ENCODE measurements at regions not wholly inside any gene's neighbourhood (a gene's known extent, or its start where the extent isn't known, plus 50 kb on each side); places are given as distances from the start of the nearest gene placed in this dataset.
"Not testable (repeated sequence)": the region's sequence is repeated elsewhere in the genome, so short reads cannot be mapped to it uniquely, and the experiment has no call there.

DNA sequence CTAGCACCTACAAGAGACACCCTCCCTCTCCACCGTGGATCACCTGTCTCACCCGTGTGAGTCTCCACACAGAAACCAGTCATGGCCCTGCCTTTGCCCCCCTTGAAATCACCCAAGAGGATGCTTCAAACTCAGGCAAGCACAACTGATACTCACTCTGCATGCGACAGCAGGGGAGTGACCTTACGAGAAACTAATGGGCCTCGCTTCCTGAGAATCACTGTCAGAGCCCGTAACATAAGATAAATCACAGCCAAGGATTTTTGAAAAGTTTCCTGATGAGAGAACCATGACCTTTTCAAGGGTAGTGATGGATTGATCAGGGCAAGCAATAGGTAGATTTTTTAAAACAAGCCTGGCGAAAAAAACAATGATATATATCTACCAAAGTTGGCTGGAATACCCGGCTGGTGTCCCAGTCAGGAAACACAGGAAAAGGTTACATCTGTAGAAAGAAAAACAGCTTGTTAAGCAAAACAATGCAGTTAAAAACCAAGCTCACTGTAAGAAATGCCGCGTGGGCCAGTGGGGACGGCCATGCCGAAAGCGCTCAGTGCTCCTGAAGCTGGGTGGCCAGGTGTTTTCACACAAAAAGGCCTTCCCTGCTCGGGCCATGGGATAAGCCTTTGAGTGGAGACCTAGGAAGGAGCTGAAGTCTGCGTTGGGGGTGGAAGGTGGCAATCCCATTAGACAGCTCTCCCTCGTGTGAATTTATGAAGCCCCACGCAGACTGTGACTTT lies 388.6 kb upstream of the FRG1 start:
- DNase-seq; H3K4me3 ChIP-seq (ENCODE audit: low read length); H3K36me3 ChIP-seq (ENCODE audit: control insufficient read depth, insufficient read depth, low read length); H3K27me3 ChIP-seq (ENCODE audit: control insufficient read depth, insufficient read depth, low read length); H3K27ac ChIP-seq (ENCODE audit: low read length); H3K9me3 ChIP-seq (ENCODE audit: control insufficient read depth, low read depth, low read length); H3K4me1 ChIP-seq (ENCODE audit: control insufficient read depth, insufficient read depth, low read length): not testable (repeated sequence)
- 100% methylated on average over 2 of the region's 17 CpGs for WGBS (ENCODE audit: insufficient coverage, low lambda C conversion rate)

DNA sequence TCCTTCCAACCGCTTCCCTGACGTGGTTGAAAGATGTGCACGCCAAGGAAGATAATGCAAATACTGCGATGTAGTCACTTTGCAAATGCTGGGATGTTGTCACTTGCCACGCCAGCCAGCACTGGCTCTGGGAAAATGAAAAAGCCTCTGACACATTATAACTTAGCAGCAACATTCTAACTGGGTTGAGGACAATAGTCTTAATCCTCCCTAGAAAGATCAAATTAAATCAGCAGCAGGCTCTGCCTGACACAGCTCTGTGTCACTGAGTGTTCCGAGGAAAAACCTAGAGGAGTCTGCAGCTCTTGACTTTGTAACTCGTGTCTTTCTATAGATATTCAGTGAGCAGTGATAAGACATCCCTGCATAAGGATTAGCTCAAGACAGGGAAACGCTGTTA lies 380.1 kb upstream of the FRG1 start:
- H3K4me3 ChIP-seq (ENCODE audit: low read length); H3K9me3 ChIP-seq (ENCODE audit: control insufficient read depth, low read depth, low read length); H3K27me3 ChIP-seq (ENCODE audit: control insufficient read depth, insufficient read depth, low read length); H3K4me1 ChIP-seq (ENCODE audit: control insufficient read depth, insufficient read depth, low read length); DNase-seq; H3K36me3 ChIP-seq (ENCODE audit: control insufficient read depth, insufficient read depth, low read length); H3K27ac ChIP-seq (ENCODE audit: low read length): not testable (repeated sequence)
- no CpG with 5 or more reads among the region's 8 CpGs for WGBS (ENCODE audit: insufficient coverage, low lambda C conversion rate)

GRCh38 chr4:189563751-189564150 lies 376.9 kb upstream of the FRG1 start:
- WGBS (ENCODE audit: insufficient coverage, low lambda C conversion rate): no CpG with 5 or more reads among the region's 3 CpGs
- not testable (repeated sequence) for H3K4me1 ChIP-seq (ENCODE audit: control insufficient read depth, insufficient read depth, low read length); H3K27ac ChIP-seq (ENCODE audit: low read length); H3K4me3 ChIP-seq (ENCODE audit: low read length); H3K36me3 ChIP-seq (ENCODE audit: control insufficient read depth, insufficient read depth, low read length); H3K27me3 ChIP-seq (ENCODE audit: control insufficient read depth, insufficient read depth, low read length); H3K9me3 ChIP-seq (ENCODE audit: control insufficient read depth, low read depth, low read length); DNase-seq

DNA sequence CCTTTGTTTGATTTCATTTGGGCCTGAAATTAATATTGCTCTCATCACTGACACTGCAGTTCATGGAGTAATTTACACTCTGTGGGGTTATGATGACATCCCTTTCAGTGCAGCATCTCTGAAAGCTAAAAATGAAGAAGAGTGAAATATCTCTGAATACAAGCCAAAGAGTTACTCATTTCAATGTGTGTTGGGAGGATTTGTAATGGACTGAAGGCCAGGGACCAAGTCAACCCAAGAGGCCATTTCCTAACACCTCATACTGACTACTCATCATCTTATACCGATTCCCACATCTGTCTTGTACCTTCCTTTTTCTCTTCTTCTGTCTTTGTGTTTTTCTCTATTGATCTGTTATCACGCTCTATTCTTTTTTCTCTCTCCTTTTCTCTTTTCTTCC lies 374.4 kb upstream of the FRG1 start:
- not testable (repeated sequence) for H3K27me3 ChIP-seq (ENCODE audit: control insufficient read depth, insufficient read depth, low read length); H3K9me3 ChIP-seq (ENCODE audit: control insufficient read depth, low read depth, low read length); H3K4me1 ChIP-seq (ENCODE audit: control insufficient read depth, insufficient read depth, low read length); H3K4me3 ChIP-seq (ENCODE audit: low read length); DNase-seq; H3K27ac ChIP-seq (ENCODE audit: low read length); H3K36me3 ChIP-seq (ENCODE audit: control insufficient read depth, insufficient read depth, low read length)
- WGBS (ENCODE audit: insufficient coverage, low lambda C conversion rate): 86% methylated on average over 2 of the region's 2 CpGs

- not testable (repeated sequence) for H3K4me1 ChIP-seq (ENCODE audit: control insufficient read depth, insufficient read depth, low read length); H3K4me3 ChIP-seq (ENCODE audit: low read length); H3K9me3 ChIP-seq (ENCODE audit: control insufficient read depth, low read depth, low read length); DNase-seq; H3K27ac ChIP-seq (ENCODE audit: low read length); H3K27me3 ChIP-seq (ENCODE audit: control insufficient read depth, insufficient read depth, low read length); H3K36me3 ChIP-seq (ENCODE audit: control insufficient read depth, insufficient read depth, low read length)
- no CpG with 5 or more reads among the region's 3 CpGs for WGBS (ENCODE audit: insufficient coverage, low lambda C conversion rate)
Measured at GRCh38 chr4:189566900-189567299, 373.8 kb upstream of the FRG1 start.

DNA sequence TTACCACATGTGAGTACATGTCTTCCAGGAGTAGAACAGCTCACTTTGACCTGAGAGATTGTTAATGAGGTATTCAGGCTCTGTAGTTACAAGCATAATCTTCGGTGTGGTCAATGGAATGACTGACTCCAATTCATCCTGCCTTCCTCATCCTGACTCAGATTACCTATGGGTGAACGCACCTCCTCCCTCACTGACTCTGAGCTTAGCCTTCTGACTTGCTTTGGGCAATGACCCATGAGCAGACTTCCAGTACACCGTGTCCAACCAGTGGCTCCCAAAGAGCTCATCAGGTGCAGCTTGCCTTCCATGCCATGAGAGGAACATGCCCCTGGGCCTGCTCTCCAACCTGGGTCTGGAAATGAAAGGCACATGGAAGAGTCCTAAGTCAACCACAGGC lies 361.0 kb upstream of the FRG1 start:
- WGBS (ENCODE audit: insufficient coverage, low lambda C conversion rate): no CpG with 5 or more reads among the region's 3 CpGs
- not testable (repeated sequence) for H3K36me3 ChIP-seq (ENCODE audit: control insufficient read depth, insufficient read depth, low read length); H3K4me3 ChIP-seq (ENCODE audit: low read length); H3K27ac ChIP-seq (ENCODE audit: low read length); H3K4me1 ChIP-seq (ENCODE audit: control insufficient read depth, insufficient read depth, low read length); H3K9me3 ChIP-seq (ENCODE audit: control insufficient read depth, low read depth, low read length); DNase-seq; H3K27me3 ChIP-seq (ENCODE audit: control insufficient read depth, insufficient read depth, low read length)

DNA sequence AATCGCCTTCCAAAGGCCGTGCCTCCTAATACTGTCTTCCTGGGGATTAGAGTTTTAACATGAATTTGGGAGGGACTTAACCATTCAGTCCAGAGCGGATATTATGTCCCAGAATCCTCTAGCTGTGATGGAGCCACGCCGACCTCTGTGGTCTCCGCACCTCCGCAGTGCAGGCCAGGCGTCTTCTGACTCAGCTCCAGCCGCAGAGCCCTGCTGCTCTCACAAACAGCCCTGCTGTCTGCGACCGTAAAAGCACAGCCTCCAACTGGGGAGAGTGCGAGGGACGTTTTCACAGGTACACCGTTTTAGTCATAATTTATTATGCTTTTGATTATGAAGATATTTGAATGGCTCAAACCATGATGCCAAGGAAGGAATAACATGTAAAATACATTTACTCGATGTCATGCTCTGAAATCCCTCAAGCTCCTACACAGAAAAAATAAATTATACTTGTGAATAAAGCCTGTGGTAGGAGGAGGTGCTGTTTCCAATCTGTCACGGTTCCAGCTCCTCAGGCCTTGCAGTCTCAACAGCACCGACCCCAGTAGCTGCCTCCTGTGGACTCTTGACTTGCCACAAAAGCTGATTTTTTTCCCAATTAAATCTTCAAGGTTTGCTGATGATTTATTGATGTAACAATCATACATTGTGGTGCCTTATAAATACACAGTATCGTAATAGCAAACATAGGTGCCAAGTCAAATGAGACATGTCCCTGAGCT lies 353.6 kb upstream of the FRG1 start:
- no CpG with 5 or more reads among the region's 18 CpGs for WGBS (ENCODE audit: insufficient coverage, low lambda C conversion rate)
- DNase-seq; H3K9me3 ChIP-seq (ENCODE audit: control insufficient read depth, low read depth, low read length); H3K4me3 ChIP-seq (ENCODE audit: low read length); H3K27me3 ChIP-seq (ENCODE audit: control insufficient read depth, insufficient read depth, low read length); H3K4me1 ChIP-seq (ENCODE audit: control insufficient read depth, insufficient read depth, low read length); H3K27ac ChIP-seq (ENCODE audit: low read length); H3K36me3 ChIP-seq (ENCODE audit: control insufficient read depth, insufficient read depth, low read length): not testable (repeated sequence)

DNA sequence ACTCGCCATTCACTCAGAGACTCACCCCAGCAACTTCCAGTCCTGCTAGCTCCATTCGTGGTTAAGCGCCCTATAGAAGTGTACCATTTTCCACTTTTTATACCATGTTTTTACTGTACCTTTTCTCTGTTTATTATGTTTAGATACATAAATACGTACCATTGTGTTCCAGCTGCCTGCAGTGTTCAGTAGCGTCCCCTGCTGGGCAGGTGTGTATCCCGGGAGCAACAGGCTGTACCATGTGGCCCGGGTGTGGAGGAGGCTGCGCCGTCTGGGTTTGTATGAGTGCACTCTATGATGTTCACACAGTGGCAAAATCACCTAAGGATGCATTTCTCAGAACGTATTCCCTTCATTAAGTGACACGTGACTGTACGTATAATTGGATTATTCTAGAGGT lies 351.5 kb upstream of the FRG1 start:
- WGBS (ENCODE audit: insufficient coverage, low lambda C conversion rate): no CpG with 5 or more reads among the region's 12 CpGs
- not testable (repeated sequence) for H3K27ac ChIP-seq (ENCODE audit: low read length); H3K4me3 ChIP-seq (ENCODE audit: low read length); H3K36me3 ChIP-seq (ENCODE audit: control insufficient read depth, insufficient read depth, low read length); H3K9me3 ChIP-seq (ENCODE audit: control insufficient read depth, low read depth, low read length); H3K27me3 ChIP-seq (ENCODE audit: control insufficient read depth, insufficient read depth, low read length); H3K4me1 ChIP-seq (ENCODE audit: control insufficient read depth, insufficient read depth, low read length); DNase-seq

DNA sequence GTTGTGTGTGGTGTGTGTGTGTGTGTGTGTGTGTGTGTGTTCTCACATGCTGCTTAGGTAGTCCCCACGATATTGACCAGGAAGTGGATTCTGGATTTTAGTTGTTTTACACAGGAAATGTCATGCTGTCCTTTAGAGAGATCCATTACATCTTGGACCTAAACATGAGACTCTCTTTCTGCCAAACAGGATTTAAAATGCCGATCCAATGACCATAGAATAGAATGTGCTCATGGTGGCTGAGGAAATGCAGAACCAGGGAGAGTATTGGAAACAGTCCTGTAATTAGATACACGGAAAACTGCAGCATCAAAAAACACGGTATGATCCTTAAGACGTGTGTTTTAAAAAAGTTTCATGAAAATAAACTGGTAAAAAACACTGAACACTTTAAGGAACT lies 347.8 kb upstream of the FRG1 start:
- H3K27me3 ChIP-seq (ENCODE audit: control insufficient read depth, insufficient read depth, low read length): no peaks in the 10 kb centered on the region
- no peak overlapping the region for H3K27ac ChIP-seq (ENCODE audit: low read length)
- no peak overlapping the region for H3K4me3 ChIP-seq (ENCODE audit: low read length)
- 80% methylated on average over 2 of the region's 5 CpGs for WGBS (ENCODE audit: insufficient coverage, low lambda C conversion rate)
- no peaks in the 10 kb centered on the region for H3K9me3 ChIP-seq (ENCODE audit: control insufficient read depth, low read depth, low read length)
- H3K36me3 ChIP-seq (ENCODE audit: control insufficient read depth, insufficient read depth, low read length): no peaks in the 10 kb centered on the region
- DNase-seq: no peak
- H3K4me1 ChIP-seq (ENCODE audit: control insufficient read depth, insufficient read depth, low read length): no peaks in the 10 kb centered on the region

DNA sequence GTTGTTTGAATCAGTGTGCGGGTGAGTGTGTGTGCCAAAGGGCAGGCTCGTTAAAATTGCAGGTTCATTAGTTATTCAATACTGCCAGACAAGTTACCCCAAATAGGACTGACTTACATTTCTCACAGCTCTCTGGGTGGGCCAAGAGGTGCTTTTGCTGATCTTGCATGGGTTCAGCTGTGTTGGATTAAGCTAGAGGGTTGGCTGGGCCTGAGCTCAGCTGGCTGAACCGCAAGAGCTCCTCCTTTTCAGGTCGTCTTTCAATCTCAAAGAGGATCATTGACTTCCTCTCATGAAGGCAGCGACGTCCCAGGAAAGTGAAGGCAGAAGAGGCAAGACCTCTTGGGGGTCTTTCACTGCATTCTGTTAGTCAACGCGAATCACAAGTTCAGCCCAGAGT lies 343.3 kb upstream of the FRG1 start:
- H3K4me3 ChIP-seq (ENCODE audit: low read length): no peak overlapping the region
- H3K9me3 ChIP-seq (ENCODE audit: control insufficient read depth, low read depth, low read length): peaks cover 5% of the 10 kb centered on the region
- WGBS (ENCODE audit: insufficient coverage, low lambda C conversion rate): no CpG with 5 or more reads among the region's 8 CpGs
- DNase-seq: no peak
- no peak overlapping the region for H3K27ac ChIP-seq (ENCODE audit: low read length)
- no peaks in the 10 kb centered on the region for H3K4me1 ChIP-seq (ENCODE audit: control insufficient read depth, insufficient read depth, low read length)
- H3K27me3 ChIP-seq (ENCODE audit: control insufficient read depth, insufficient read depth, low read length): no peaks in the 10 kb centered on the region
- H3K36me3 ChIP-seq (ENCODE audit: control insufficient read depth, insufficient read depth, low read length): no peaks in the 10 kb centered on the region

DNA sequence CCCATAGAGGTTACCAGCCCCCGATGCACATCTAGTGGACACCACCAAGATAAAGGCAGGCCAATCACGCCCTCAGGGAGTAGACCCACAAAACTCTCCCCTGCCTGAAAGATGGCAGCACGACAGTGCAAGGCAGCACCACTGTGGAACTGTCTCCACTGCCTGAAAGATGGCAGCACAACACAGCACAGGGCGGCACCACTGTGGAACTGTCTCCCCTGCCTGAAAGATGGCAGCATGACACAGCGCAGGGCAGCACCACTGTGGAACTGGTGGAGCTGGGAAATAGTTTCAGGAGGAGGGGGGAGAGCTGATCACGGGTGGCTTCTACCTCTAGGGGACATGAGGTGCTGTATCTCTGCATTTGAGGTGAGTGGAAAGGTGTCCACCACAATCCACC lies 340.4 kb upstream of the FRG1 start:
- no peaks in the 10 kb centered on the region for H3K36me3 ChIP-seq (ENCODE audit: control insufficient read depth, insufficient read depth, low read length)
- DNase-seq: no peak
- no peaks in the 10 kb centered on the region for H3K27me3 ChIP-seq (ENCODE audit: control insufficient read depth, insufficient read depth, low read length)
- no peaks in the 10 kb centered on the region for H3K4me1 ChIP-seq (ENCODE audit: control insufficient read depth, insufficient read depth, low read length)
- WGBS (ENCODE audit: insufficient coverage, low lambda C conversion rate): no CpG with 5 or more reads among the region's 6 CpGs
- H3K27ac ChIP-seq (ENCODE audit: low read length): no peak overlapping the region
- no peak overlapping the region for H3K4me3 ChIP-seq (ENCODE audit: low read length)
- peaks cover 5% of the 10 kb centered on the region for H3K9me3 ChIP-seq (ENCODE audit: control insufficient read depth, low read depth, low read length)
